ENCODE measurements at regions not wholly inside any gene's neighbourhood (a gene's known extent, or its start where the extent isn't known, plus 50 kb on each side); places are given as distances from the start of the nearest gene placed in this dataset.

- DNase-seq (ENCODE audit: low read depth, low spot score), result no peak
- POLR2A ChIA-PET, result no interaction called here
- BruUV-seq (replicated peaks), result no TSS peak
- no peak for ATAC-seq
- TF ChIP-seq CBX3 (IDR thresholded peaks at IDR 0.05; ENCODE audit: borderline replicate concordance, low read depth), result no peak
- no peak for TF ChIP-seq SMC3 (IDR thresholded peaks at IDR 0.05; ENCODE audit: borderline replicate concordance, low read length)
- WGBS (ENCODE audit: insufficient coverage, insufficient replicate concordance, low lambda C conversion rate, missing lambda C conversion rate), result 55% methylated on average over 2 of the region's 2 CpGs
- SMC1A ChIA-PET (ENCODE audit: uncharacterized antibody, unreplicated experiment), result interaction anchor here (0.8 to 2.5 kb wide), 10 partner anchors 14 to 145 kb away, joined by 3 to 7 read pairs (median 3); no protein-coding TSS in a partner anchor
- H3K9me3 ChIP-seq (replicated peaks; ENCODE audit: control insufficient read depth, insufficient read depth, low read length), result no peaks in the 10 kb centered on the region; the same call in 2 of the 3 replicates
- CTCF ChIA-PET, result interaction anchor here (1.3 to 1.9 kb wide), 3 partner anchors 11 to 23 kb away, joined by 4 to 6 read pairs (median 5); no protein-coding TSS in a partner anchor
- H3K27ac ChIP-seq (ENCODE audit: control insufficient read depth, insufficient read depth), result no peak overlapping the region
- no peaks in the 10 kb centered on the region for H4K20me1 ChIP-seq (ENCODE audit: control insufficient read depth, insufficient read depth)
- intact Hi-C loops (cut with micrococcal nuclease; ENCODE audit: unreplicated experiment) (no loop called here), in situ Hi-C loops (cut with MboI) (no loop called here)
- H3K79me2 ChIP-seq (ENCODE audit: control insufficient read depth, insufficient read depth, low read length), result no peaks in the 10 kb centered on the region
- H3K9ac ChIP-seq (ENCODE audit: control insufficient read depth, insufficient read depth, low read length), result no peak overlapping the region
- no peaks in the 10 kb centered on the region for H3K27me3 ChIP-seq (replicated peaks in 1 of 2; ENCODE audit: control insufficient read depth in 2 of 2, insufficient read depth in 2 of 2, low read length in 1 of 2)
- FAIRE-seq, result no peak
- no peak overlapping the region for H3K4me2 ChIP-seq (ENCODE audit: control insufficient read depth, insufficient read depth)
- no peak overlapping the region for H3K4me3 ChIP-seq
- no peaks in the 10 kb centered on the region for H3K36me3 ChIP-seq (ENCODE audit: control insufficient read depth in 2 of 2, insufficient read depth in 2 of 2, low read length in 1 of 2)
- RAD21 ChIA-PET (ENCODE audit: unreplicated experiment), result interaction anchor here (0.6 to 0.9 kb wide), 2 partner anchors 15 to 21 kb away, joined by 3 to 5 read pairs; no protein-coding TSS in a partner anchor
- peaks cover 6% of the 10 kb centered on the region; the same call in 1 of the 2 replicates for H3K4me1 ChIP-seq (ENCODE audit: control insufficient read depth, insufficient read depth, low read length)
- H2AFZ ChIP-seq (ENCODE audit: control insufficient read depth, low read depth, low read length), result no peak overlapping the region
These were observed 109.0 kb upstream of the ATP2B1 start for GRCh38 chr12:89817501-89818226.

DNA sequence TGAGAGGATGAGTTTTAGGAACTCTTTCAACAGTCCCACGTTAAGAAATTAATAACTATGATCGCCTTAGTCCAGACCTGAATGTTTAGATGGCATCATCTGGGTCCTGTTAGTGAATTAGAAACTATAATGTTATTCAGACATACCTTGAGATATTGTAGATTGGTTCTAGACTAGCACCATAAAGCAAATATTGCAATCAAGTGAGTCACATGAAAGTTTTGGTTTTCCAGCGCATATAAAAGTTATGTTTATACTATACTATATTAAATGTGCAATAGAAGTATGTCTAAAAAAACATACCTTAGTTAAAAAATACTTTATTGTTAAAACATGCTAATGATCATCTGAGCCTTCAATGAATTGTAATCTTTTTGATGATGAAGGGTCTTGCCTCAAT is 106.6 kb upstream of the ATP2B1 start:
- in situ Hi-C loops (cut with MboI) (no loop called here), intact Hi-C loops (cut with micrococcal nuclease; ENCODE audit: unreplicated experiment) (no loop called here)
- Histone ChIP-seq H3K79me2 (ENCODE audit: control insufficient read depth, insufficient read depth, low read length) (no peaks in the 10 kb centered on the region), H3K4me3 (no peak overlapping the region), H3K9me3 (replicated peaks; ENCODE audit: control insufficient read depth, insufficient read depth, low read length) (no peaks in the 10 kb centered on the region; the same call in 2 of the 3 replicates), H3K4me1 (ENCODE audit: control insufficient read depth, insufficient read depth, low read length) (no peaks in the 10 kb centered on the region), H2AFZ (ENCODE audit: control insufficient read depth, low read depth, low read length) (no peak overlapping the region), H3K4me2 (ENCODE audit: control insufficient read depth, insufficient read depth) (no peak overlapping the region), H3K27me3 (replicated peaks in 1 of 2; ENCODE audit: control insufficient read depth in 2 of 2, insufficient read depth in 2 of 2, low read length in 1 of 2) (no peaks in the 10 kb centered on the region), H3K27ac (ENCODE audit: control insufficient read depth, insufficient read depth) (no peak overlapping the region), H3K36me3 (ENCODE audit: control insufficient read depth in 2 of 2, insufficient read depth in 2 of 2, low read length in 1 of 2) (no peaks in the 10 kb centered on the region), H4K20me1 (ENCODE audit: control insufficient read depth, insufficient read depth) (no peaks in the 10 kb centered on the region), H3K9ac (ENCODE audit: control insufficient read depth, insufficient read depth, low read length) (no peak overlapping the region)
- ChIA-PET SMC1A (ENCODE audit: uncharacterized antibody, unreplicated experiment) (no interaction called here), POLR2A (no interaction called here), RAD21 (ENCODE audit: unreplicated experiment) (interaction anchor here (0.7 kb wide), 1 partner anchor 15 kb away, joined by 3 read pairs; no protein-coding TSS in a partner anchor), CTCF (no interaction called here)
- 82% methylated on average over 3 of the region's 3 CpGs for WGBS (ENCODE audit: insufficient coverage, insufficient replicate concordance, low lambda C conversion rate, missing lambda C conversion rate)
- DNase-seq (ENCODE audit: low read depth, low spot score), result no peak
- ATAC-seq, result no peak
- FAIRE-seq, result no peak
- TF ChIP-seq, protein P1, sequence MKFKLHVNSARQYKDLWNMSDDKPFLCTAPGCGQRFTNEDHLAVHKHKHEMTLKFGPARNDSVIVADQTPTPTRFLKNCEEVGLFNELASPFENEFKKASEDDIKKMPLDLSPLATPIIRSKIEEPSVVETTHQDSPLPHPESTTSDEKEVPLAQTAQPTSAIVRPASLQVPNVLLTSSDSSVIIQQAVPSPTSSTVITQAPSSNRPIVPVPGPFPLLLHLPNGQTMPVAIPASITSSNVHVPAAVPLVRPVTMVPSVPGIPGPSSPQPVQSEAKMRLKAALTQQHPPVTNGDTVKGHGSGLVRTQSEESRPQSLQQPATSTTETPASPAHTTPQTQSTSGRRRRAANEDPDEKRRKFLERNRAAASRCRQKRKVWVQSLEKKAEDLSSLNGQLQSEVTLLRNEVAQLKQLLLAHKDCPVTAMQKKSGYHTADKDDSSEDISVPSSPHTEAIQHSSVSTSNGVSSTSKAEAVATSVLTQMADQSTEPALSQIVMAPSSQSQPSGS (IDR thresholded peaks at IDR 0.05; ENCODE audit: low read length), result no peak
- no TSS peak for BruUV-seq (replicated peaks)

All from GM12878 (cell line).